SK-N-SH (cell line): ENCODE measurements at regions not wholly inside any gene's neighbourhood (a gene's known extent, or its start where the extent isn't known, plus 50 kb on each side); places are given as distances from the start of the nearest gene placed in this dataset.

Experiments used
- CTCF ChIA-PET: fragments of 300-600, 350-600 bp; formaldehyde crosslinking; extraction: SDS; loops from one replicate; lab custom pipeline; 2021; lab: Yijun Ruan, JAX
- POLR2A ChIA-PET: fragments of 350-600 bp; sonication (Branson Sonifier 250); formaldehyde crosslinking; extraction: SDS; loops from one replicate; lab custom pipeline; 2020; ENCODE audit warnings: antibody characterized with exemption, inconsistent platforms; lab: Yijun Ruan, JAX
- DNase-seq: peaks from one replicate; pipeline ENCODE4 v3.0.0; 2012
- H2AFZ ChIP-seq: fragments of 200-600 bp; sonication (generic); 2 replicates; pipeline ENCODE4 v1.8.1; 2016; ENCODE audit warnings: antibody characterized with exemption, mild to moderate bottlenecking, low read depth
- H3F3A ChIP-seq: fragments of 200-600 bp; sonication (generic); replicated peaks from 2 replicates; pipeline ENCODE3; 2016; ENCODE audit warnings: antibody characterized with exemption, mild to moderate bottlenecking; ENCODE audit not compliant: insufficient read depth
- H3K27ac ChIP-seq, 2 experiments: fragments of 200-500 bp in 1 of 2; fragments of 200-600 bp in 1 of 2; sonication (Bioruptor generic) in 1 of 2; sonication (generic), shearing (Covaris generic) in 1 of 2; 2 replicates each; pipeline versions ENCODE4 v1.5.1 to v1.6.1; 2014 to 2016; ENCODE audit warnings: low read depth in 2 of 2, inconsistent platforms in 1 of 2, low read length in 1 of 2, mild to moderate bottlenecking in 1 of 2, mixed read lengths in 1 of 2
- H3K27me3 ChIP-seq: fragments of 200-600 bp; sonication (generic), shearing (Covaris generic); 2 replicates; pipeline ENCODE4 v1.6.1; 2016; ENCODE audit warnings: mixed run types; ENCODE audit not compliant: insufficient read depth
- H3K36me3 ChIP-seq, 2 experiments: fragments of 200-500 bp in 1 of 2; fragments of 200-600 bp in 1 of 2; sonication (Bioruptor generic) in 1 of 2; sonication (generic) in 1 of 2; replicated peaks in 1 of 2; 2 replicates each; pipeline versions ENCODE3 to v1.5.1; 2014 to 2016; ENCODE audit warnings: low read length in 1 of 2, mild to moderate bottlenecking in 1 of 2; ENCODE audit not compliant: insufficient read depth in 2 of 2, control insufficient read depth in 1 of 2
- H3K4me1 ChIP-seq, 2 experiments: fragments of 200-500 bp in 1 of 2; fragments of 200-600 bp in 1 of 2; sonication (Bioruptor generic) in 1 of 2; sonication (generic), shearing (Covaris generic) in 1 of 2; 2 replicates each; pipeline versions ENCODE4 v1.5.1 to v1.6.1; 2014 to 2016; ENCODE audit warnings: low read depth in 1 of 2, low read length in 1 of 2, mixed run types in 1 of 2; ENCODE audit not compliant: insufficient read depth in 2 of 2, control insufficient read depth in 1 of 2
- H3K4me2 ChIP-seq: fragments of 200-600 bp; sonication (generic), shearing (Covaris generic); 2 replicates; pipeline ENCODE4 v1.6.1; 2017; ENCODE audit warnings: mixed run types
- H3K4me3 ChIP-seq, 2 experiments: fragments of 200-500 bp in 1 of 2; fragments of 200-600 bp in 1 of 2; sonication (Bioruptor generic) in 1 of 2; sonication (generic), shearing (Covaris generic) in 1 of 2; 2 replicates each; pipeline versions ENCODE4 v1.5.1 to v1.8.1; 2014 to 2016; ENCODE audit warnings: low read depth in 2 of 2, inconsistent platforms in 1 of 2, low read length in 1 of 2, mild to moderate bottlenecking in 1 of 2, mixed read lengths in 1 of 2, moderate library complexity in 1 of 2
- H3K79me2 ChIP-seq: fragments of 200-600 bp; sonication (generic); 2 replicates; pipeline ENCODE4 v1.8.1; 2017; ENCODE audit warnings: mild to moderate bottlenecking; ENCODE audit not compliant: insufficient read depth
- H3K9ac ChIP-seq: fragments of 200-600 bp; sonication (generic); 2 replicates; pipeline ENCODE4 v1.6.1; 2017; ENCODE audit warnings: mixed run types
- H3K9me2 ChIP-seq: fragments of 200-600 bp; sonication (generic); 2 replicates; pipeline ENCODE4 v1.6.1; 2017; ENCODE audit warnings: mixed run types
- H3K9me3 ChIP-seq: fragments of 200-600 bp; sonication (generic); 2 replicates; pipeline ENCODE4 v1.6.1; 2017; ENCODE audit warnings: mixed run types, mild to moderate bottlenecking, moderate library complexity
- H4K20me1 ChIP-seq: fragments of 200-600 bp; sonication (generic); 2 replicates; pipeline ENCODE4 v1.6.1; 2017; ENCODE audit warnings: mild to moderate bottlenecking, mixed run types; ENCODE audit not compliant: insufficient read depth
- CTCF ChIP-seq: fragments of 200-600 bp; sonication (generic); IDR thresholded peaks from 2 replicates; pipeline ENCODE4 v1.6.1; 2017; ENCODE audit warnings: antibody characterized with exemption, mild to moderate bottlenecking, moderate library complexity
- EP300 ChIP-seq, 2 experiments: IDR thresholded peaks; 2 replicates each; pipeline versions ENCODE4 v1.4.0 to v1.6.1; 2012; ENCODE audit warnings: borderline replicate concordance in 1 of 2, low read depth in 1 of 2, low read length in 1 of 2
- EZH2phosphoT487 ChIP-seq: fragments of 200-600 bp; sonication (generic); IDR thresholded peaks from 2 replicates; pipeline ENCODE4 v1.6.1; 2017; ENCODE audit warnings: low read depth, mixed run types, mild to moderate bottlenecking, antibody characterized with exemption, moderate library complexity, borderline replicate concordance
- FOSL2 ChIP-seq: IDR thresholded peaks from 2 replicates; pipeline ENCODE4 v1.4.0; 2012; ENCODE audit warnings: low read depth, mild to moderate bottlenecking, moderate library complexity, borderline replicate concordance
- GABPA ChIP-seq: IDR thresholded peaks from 2 replicates; pipeline ENCODE4 v1.4.0; 2012; ENCODE audit warnings: low read depth, mild to moderate bottlenecking
- GATA2 ChIP-seq: sonication (generic); formaldehyde crosslinking; IDR thresholded peaks from 2 replicates; pipeline ENCODE4 v1.5.0; 2020; ENCODE audit warnings: mild to moderate bottlenecking, missing genetic modification reagents
- JUND ChIP-seq: IDR thresholded peaks from 2 replicates; pipeline ENCODE4 v1.4.0; 2012
- NFIC ChIP-seq: IDR thresholded peaks from 2 replicates; pipeline ENCODE4 v1.4.0; 2012; ENCODE audit warnings: borderline replicate concordance
- POLR2AphosphoS5 ChIP-seq: IDR thresholded peaks from 2 replicates; pipeline ENCODE4 v1.6.1; 2012; ENCODE audit warnings: low read depth, low read length
- RCOR1 ChIP-seq: fragments of 150-350 bp; IDR thresholded peaks from 2 replicates; pipeline ENCODE4 v1.6.1; 2017; ENCODE audit warnings: antibody characterized with exemption, low read length
- REST ChIP-seq: IDR thresholded peaks from 2 replicates; pipeline ENCODE4 v1.6.1; 2012; ENCODE audit warnings: mild to moderate bottlenecking, low read depth, low read length, moderate library complexity
- RFX5 ChIP-seq: IDR thresholded peaks from 2 replicates; pipeline ENCODE4 v1.6.1; 2012; ENCODE audit warnings: mild to moderate bottlenecking, improper control_type of control experiment, low read length
- RXRA ChIP-seq: IDR thresholded peaks from 2 replicates; pipeline ENCODE4 v1.4.0; 2012; ENCODE audit warnings: low read depth, mild to moderate bottlenecking, borderline replicate concordance
- SMC3 ChIP-seq: IDR thresholded peaks from 2 replicates; pipeline ENCODE4 v1.6.1; 2012; ENCODE audit warnings: low read depth, low read length, improper control_type of control experiment
- TAF1 ChIP-seq: IDR thresholded peaks from 2 replicates; pipeline ENCODE4 v1.6.1; 2012; ENCODE audit warnings: low read depth, mild to moderate bottlenecking, low read length, moderate library complexity, borderline replicate concordance
- TCF12 ChIP-seq: IDR thresholded peaks from 2 replicates; pipeline ENCODE4 v1.4.0; 2012
- TEAD4 ChIP-seq: IDR thresholded peaks from 2 replicates; pipeline ENCODE4 v1.4.0; 2012; ENCODE audit warnings: mild to moderate bottlenecking, borderline replicate concordance; ENCODE audit not compliant: insufficient read depth
- ZBTB33 ChIP-seq: IDR thresholded peaks from 2 replicates; pipeline ENCODE4 v1.4.0; 2012; ENCODE audit warnings: low read depth, borderline replicate concordance
- WGBS: methylation state at CpG from one replicate; pipeline ENCODE4 v1.1.6; 2017; ENCODE audit warnings: low lambda C conversion rate; 5-methylcytosine and 5-hydroxymethylcytosine counted together

GRCh38 chr15:75140080-75140879 is 61.4 kb upstream of the C15orf39 start:
- H3K4me1 ChIP-seq = no peaks in the 10 kb centered on the region
- ChIA-PET POLR2A (no interaction called here), CTCF (interaction anchor here (1.0 to 1.1 kb wide), 2 partner anchors 91 to 114 kb away, joined by 3 to 4 read pairs; no protein-coding TSS in a partner anchor)
- no peaks in the 10 kb centered on the region for H4K20me1 ChIP-seq
- no peak for TF ChIP-seq EZH2phosphoT487
- TF ChIP-seq POLR2AphosphoS5 = no peak
- TF ChIP-seq GABPA = no peak
- TF ChIP-seq RCOR1 = no peak
- no peak for TF ChIP-seq TEAD4
- TF ChIP-seq RFX5 = no peak
- TF ChIP-seq CTCF = no peak
- no peak for TF ChIP-seq EP300 (IDR thresholded peaks at IDR 0.05; ENCODE audit: borderline replicate concordance in 1 of 2, low read depth in 1 of 2, low read length in 1 of 2)
- no peak for TF ChIP-seq NFIC
- TF ChIP-seq TAF1 = no peak
- TF ChIP-seq ZBTB33 = no peak
- TF ChIP-seq REST = no peak
- TF ChIP-seq GATA2 (CRISPR knock-in tag) = no peak
- TF ChIP-seq SMC3 = no peak
- TF ChIP-seq TCF12 = no peak
- no peak for TF ChIP-seq RXRA
- no peak for TF ChIP-seq FOSL2
- TF ChIP-seq JUND = no peak
- no peak overlapping the region for H3K27ac ChIP-seq
- no peak overlapping the region for H3K9ac ChIP-seq
- H3K79me2 ChIP-seq = no peaks in the 10 kb centered on the region
- 39% methylated on average over 7 of the region's 7 CpGs for WGBS
- H3K27me3 ChIP-seq = no peaks in the 10 kb centered on the region; the same call in 1 of the 2 replicates
- no peaks in the 10 kb centered on the region for H3K9me2 ChIP-seq
- H3K4me2 ChIP-seq = no peak overlapping the region
- no peak overlapping the region for H3K4me3 ChIP-seq
- no peaks in the 10 kb centered on the region for H3F3A ChIP-seq
- DNase-seq = no peak
- H3K36me3 ChIP-seq = no peaks in the 10 kb centered on the region
- 0 out of 2 replicates have a peak, but pooled peaks cover 5% of the 10 kb centered on the region for H3K9me3 ChIP-seq
- no peak overlapping the region for H2AFZ ChIP-seq
